ENCODE measurements at regions not wholly inside any gene's neighbourhood (a gene's known extent, or its start where the extent isn't known, plus 50 kb on each side); places are given as distances from the start of the nearest gene placed in this dataset.

DNA sequence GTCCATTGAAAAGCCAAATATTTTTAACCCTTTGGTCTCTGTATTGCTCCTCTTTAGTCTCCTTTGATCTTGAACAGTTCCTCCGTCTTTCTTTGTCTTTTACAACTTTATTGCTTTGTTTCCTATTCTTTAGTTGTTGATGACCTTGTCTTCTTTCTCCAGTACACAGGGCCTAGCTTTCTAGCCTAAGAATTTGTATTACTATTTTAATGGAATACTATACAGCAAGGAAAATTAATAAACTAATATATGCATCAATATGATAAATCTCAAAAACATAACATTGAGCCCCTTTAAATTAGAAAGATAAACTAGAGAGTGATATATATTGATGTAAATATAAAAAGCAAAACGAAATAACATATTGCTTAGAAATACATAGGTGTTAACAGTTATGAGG lies 88.7 kb downstream of the NR1D2 start:
- intact Hi-C loops (cut with micrococcal nuclease): no loop called here
- H3K4me3 ChIP-seq: no peak overlapping the region
- no peak overlapping the region for H3K27ac ChIP-seq (replicated peaks)
- no peaks in the 10 kb centered on the region for H3K27me3 ChIP-seq (ENCODE audit: low read depth)
- TF ChIP-seq, protein P1, sequence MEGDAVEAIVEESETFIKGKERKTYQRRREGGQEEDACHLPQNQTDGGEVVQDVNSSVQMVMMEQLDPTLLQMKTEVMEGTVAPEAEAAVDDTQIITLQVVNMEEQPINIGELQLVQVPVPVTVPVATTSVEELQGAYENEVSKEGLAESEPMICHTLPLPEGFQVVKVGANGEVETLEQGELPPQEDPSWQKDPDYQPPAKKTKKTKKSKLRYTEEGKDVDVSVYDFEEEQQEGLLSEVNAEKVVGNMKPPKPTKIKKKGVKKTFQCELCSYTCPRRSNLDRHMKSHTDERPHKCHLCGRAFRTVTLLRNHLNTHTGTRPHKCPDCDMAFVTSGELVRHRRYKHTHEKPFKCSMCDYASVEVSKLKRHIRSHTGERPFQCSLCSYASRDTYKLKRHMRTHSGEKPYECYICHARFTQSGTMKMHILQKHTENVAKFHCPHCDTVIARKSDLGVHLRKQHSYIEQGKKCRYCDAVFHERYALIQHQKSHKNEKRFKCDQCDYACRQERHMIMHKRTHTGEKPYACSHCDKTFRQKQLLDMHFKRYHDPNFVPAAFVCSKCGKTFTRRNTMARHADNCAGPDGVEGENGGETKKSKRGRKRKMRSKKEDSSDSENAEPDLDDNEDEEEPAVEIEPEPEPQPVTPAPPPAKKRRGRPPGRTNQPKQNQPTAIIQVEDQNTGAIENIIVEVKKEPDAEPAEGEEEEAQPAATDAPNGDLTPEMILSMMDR (IDR thresholded peaks at IDR 0.05; ENCODE audit: borderline replicate concordance): no peak
- no peaks in the 10 kb centered on the region for H3K36me3 ChIP-seq
- no peaks in the 10 kb centered on the region for H3K4me1 ChIP-seq
- no peak for DNase-seq
- H3K9me3 ChIP-seq (replicated peaks): peaks cover 18% of the 10 kb centered on the region

- intact Hi-C loops (cut with micrococcal nuclease): no loop called here
- Histone ChIP-seq H3K36me3 (no peaks in the 10 kb centered on the region), H3K4me3 (no peak overlapping the region), H3K9me3 (replicated peaks) (peaks cover 18% of the 10 kb centered on the region), H3K27me3 (ENCODE audit: low read depth) (no peaks in the 10 kb centered on the region), H3K4me1 (no peaks in the 10 kb centered on the region), H3K27ac (replicated peaks) (no peak overlapping the region)
- no peak for DNase-seq
- TF ChIP-seq, protein P1 (IDR thresholded peaks at IDR 0.05; ENCODE audit: borderline replicate concordance): no peak
Measured at GRCh38 chr3:24034464-24034863, 89.4 kb downstream of the NR1D2 start.

DNA sequence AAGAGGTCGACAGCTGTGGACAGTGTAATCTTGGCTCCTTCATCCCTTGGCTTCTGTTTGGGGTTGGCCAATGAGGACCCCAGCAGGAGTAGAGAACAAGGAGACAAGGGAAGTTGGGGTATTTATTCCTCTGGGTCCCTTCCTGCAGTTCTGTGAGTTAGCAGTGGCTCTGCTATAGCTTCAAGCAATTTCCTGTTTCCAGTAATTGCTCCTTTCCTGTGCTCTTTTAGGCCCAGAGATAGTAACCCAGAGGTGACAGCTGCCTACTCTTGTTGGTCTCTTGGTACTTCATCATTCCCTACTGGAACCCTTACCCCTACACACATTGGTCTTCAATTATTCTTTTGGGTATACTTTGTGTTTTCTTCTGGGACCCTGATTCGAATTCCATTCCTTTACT lies 92.9 kb downstream of the NR1D2 start:
- intact Hi-C loops (cut with micrococcal nuclease): no loop called here

DNA sequence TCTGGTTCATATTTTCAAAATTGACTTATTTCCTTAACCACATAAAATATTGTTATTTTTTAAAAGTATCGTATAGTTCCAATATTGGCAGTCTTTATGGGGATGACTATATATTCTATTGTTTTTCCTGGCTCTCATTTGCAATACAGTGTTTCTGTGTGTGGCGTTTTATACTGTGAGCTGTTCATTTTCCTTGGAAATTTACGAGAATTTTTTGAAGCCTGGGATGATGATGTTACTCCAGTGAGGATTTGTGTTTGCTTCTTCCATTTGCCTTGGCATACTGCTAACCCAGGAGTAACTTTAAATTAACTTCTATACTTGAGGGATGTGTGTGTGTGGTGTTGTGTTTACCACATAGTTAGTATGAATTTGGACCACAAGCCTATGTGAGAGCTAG lies 95.2 kb downstream of the NR1D2 start:
- no peak overlapping the region for H3K4me3 ChIP-seq
- no peak for DNase-seq
- H3K27ac ChIP-seq (replicated peaks): no peak overlapping the region
- peaks cover 21% of the 10 kb centered on the region for H3K4me1 ChIP-seq
- H3K9me3 ChIP-seq (replicated peaks): no peaks in the 10 kb centered on the region
- TF ChIP-seq, protein P1 (IDR thresholded peaks at IDR 0.05; ENCODE audit: borderline replicate concordance): no peak
- no peaks in the 10 kb centered on the region for H3K36me3 ChIP-seq
- no peaks in the 10 kb centered on the region for H3K27me3 ChIP-seq (ENCODE audit: low read depth)
- intact Hi-C loops (cut with micrococcal nuclease): no loop called here

More for the DNA sequence above, 92.9 kb downstream of the NR1D2 start:
- Histone ChIP-seq H3K36me3 (no peaks in the 10 kb centered on the region), H3K27ac (replicated peaks) (no peak overlapping the region), H3K4me1 (peaks cover 15% of the 10 kb centered on the region), H3K9me3 (replicated peaks) (peaks cover 8% of the 10 kb centered on the region), H3K27me3 (ENCODE audit: low read depth) (no peaks in the 10 kb centered on the region), H3K4me3 (no peak overlapping the region)
- TF ChIP-seq, protein P1 (IDR thresholded peaks at IDR 0.05; ENCODE audit: borderline replicate concordance): no peak
- no peak for DNase-seq

- DNase-seq: no peak
- Histone ChIP-seq H3K27ac (replicated peaks) (peak overlapping the region; percentile 84), H3K4me1 (peaks cover 22% of the 10 kb centered on the region), H3K9me3 (replicated peaks) (no peaks in the 10 kb centered on the region), H3K27me3 (ENCODE audit: low read depth) (no peaks in the 10 kb centered on the region), H3K4me3 (peak overlapping the region; percentile 46), H3K36me3 (no peaks in the 10 kb centered on the region)
- intact Hi-C loops (cut with micrococcal nuclease): no loop called here
- TF ChIP-seq, protein P1 (IDR thresholded peaks at IDR 0.05; ENCODE audit: borderline replicate concordance): no peak
Measured at GRCh38 chr3:24042174-24043059, 97.3 kb downstream of the NR1D2 start.

Measured in left ventricle myocardium inferior (tissue), 1 donor.